ENCODE measurements at regions not wholly inside any gene's neighbourhood (a gene's known extent, or its start where the extent isn't known, plus 50 kb on each side); places are given as distances from the start of the nearest gene placed in this dataset.
A peak's percentile ranks its signal among the peaks of the same experiment; 100 is the strongest.

- DNase-seq = no peak
These were observed 62.1 kb upstream of the XCR1 start for GRCh38 chr3:46089237-46090011.

DNA sequence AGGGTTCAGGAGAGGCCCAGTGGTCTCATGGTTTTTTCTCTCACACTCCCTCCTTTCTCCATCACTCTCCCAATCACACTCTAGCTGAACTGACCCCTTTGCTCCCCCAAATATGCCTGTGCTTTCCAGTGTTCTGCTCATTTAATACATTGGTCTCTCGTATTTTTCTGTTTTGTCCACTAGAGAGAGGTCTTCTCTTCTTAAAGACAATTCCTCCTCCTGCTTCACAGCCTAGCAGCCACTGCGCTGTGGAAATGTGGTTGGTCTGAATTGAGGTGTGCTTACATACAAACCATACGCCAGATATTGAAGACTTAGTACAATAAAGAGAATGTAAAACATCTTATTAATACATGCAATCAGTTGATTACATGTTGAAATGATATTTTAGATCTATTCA is 60.6 kb upstream of the XCR1 start:
- no peak for DNase-seq

- DNase-seq = no peak
These were observed 59.7 kb upstream of the XCR1 start for GRCh38 chr3:46086986-46087385.

GRCh38 chr3:46086083-46086437 is 58.8 kb upstream of the XCR1 start:
- DNase-seq = no peak

DNA sequence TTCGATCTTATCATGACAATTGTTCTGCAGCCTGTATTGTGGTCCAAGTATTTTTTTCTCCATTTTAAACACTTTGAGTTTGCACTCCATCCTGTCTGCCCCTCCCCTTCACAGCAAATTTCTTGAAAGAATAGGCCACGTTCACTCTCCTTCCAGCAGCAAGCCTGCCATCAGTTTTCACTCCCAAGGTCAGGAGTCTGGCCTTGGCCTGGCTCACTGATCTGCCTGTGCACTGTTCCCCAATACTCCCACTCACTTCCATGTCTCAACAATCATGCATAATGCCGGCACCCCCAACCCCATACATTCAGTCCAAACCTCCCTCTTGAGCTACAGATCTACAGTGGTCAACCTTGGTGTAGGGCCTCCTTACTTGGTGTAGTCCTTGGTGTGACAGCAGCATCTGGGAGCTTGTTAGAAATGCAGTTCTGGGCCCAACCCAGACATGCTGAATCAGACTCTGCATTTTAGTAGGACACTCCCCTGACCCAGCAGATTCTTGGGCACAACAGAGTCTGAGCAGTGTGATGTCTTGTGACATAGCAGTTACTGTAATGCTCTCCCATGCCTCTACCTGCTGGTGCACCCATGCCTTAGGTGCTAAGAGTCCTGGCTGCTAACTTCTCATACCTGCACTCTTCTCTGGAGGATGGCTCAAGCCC is 58.3 kb upstream of the XCR1 start:
- no peak for DNase-seq

GRCh38 chr3:46083956-46084355 is 56.7 kb upstream of the XCR1 start:
- no peak for DNase-seq

GRCh38 chr3:46082849-46083248 is 55.6 kb upstream of the XCR1 start:
- no peak for DNase-seq

DNA sequence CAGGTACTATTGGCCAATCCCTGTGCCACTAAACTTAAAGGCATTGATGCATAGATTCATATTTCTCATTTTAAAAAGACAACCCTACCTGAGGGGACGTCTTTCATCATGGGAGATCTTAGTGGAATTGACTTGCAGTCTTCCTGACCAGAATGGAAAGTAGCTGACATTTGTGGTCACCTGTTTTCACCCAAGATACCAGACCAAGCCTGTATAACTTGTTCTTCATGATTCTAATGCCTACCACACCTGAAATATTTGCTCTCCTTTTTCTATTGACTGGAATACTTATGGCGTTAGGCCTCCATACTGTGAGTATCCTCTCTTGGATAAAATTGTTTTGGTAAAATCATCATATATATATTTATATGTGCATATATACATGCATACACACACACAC is 54.7 kb upstream of the XCR1 start:
- no peak for DNase-seq

GRCh38 chr3:46080969-46081345 is 53.7 kb upstream of the XCR1 start:
- no peak for DNase-seq

- DNase-seq = no peak
These were observed 53.1 kb upstream of the XCR1 start for GRCh38 chr3:46080124-46080968.

DNA sequence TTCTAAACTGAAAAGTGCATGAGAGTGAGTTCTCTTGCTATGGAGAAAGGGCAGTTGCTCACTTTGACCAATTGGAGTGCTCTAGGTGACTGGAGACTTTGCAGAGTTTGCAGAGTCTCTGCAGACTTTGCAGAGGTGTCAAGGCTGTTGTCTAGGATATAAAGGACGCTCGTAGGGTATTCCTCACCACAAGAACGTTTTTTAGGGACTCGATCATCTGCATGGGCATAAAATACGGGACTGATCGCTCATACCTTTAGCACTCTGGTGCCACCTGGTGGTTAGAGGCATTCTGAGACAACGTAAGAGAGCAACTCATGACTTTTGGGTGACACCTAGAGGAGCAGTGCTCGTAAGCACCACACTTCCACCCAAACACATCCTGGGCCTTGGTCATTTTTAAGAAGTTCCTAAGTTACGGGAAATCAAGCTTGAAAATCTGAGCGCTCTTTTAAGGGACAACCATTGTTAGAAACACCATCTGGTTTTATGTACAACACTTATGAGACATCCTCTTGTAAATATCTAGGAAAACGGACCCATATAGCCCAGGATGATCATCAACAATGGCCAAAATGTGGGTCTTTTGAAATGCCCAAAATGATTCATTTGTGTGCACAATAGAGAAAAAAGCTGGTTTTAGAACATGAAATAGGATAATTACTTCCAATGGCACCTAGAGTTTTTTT is 51.6 kb upstream of the XCR1 start:
- peak; percentile 94 for DNase-seq

All from dermis blood vessel endothelial cell (primary cell).